H1 (cell line): ENCODE measurements at regions not wholly inside any gene's neighbourhood (a gene's known extent, or its start where the extent isn't known, plus 50 kb on each side); places are given as distances from the start of the nearest gene placed in this dataset.

Experiments
- CTCF ChIA-PET: fragments of 300-600 bp; sonication (Branson Sonifier 250); formaldehyde crosslinking; loops from one replicate; lab custom pipeline; 2021; ENCODE audit not compliant: partially characterized antibody; lab: Charles Lee
- POLR2A ChIA-PET: fragments of 300-600 bp; sonication (Branson Sonifier 250); formaldehyde crosslinking; loops from one replicate; lab custom pipeline; 2021; ENCODE audit warnings: inconsistent platforms; ENCODE audit not compliant: partially characterized antibody; lab: Charles Lee
- DNase-seq, 2 experiments: peaks; one replicate each; pipeline versions ENCODE4 v3.0.0 to v3.0.0-alpha.2; 2010 to 2022; ENCODE audit warnings: low spot score in 2 of 2, low read depth in 1 of 2, mixed read lengths in 1 of 2
- FAIRE-seq: peaks from 2 replicates; lab custom pipeline; 2011; peaks lifted over from hg19 to GRCh38; lab: Jason Lieb, UNC
- H2AFZ ChIP-seq: 2 replicates; pipeline ENCODE4 v1.8.1; 2012; ENCODE audit warnings: low read length, inconsistent platforms
- H2AK5ac ChIP-seq: 2 replicates; pipeline ENCODE4 v1.6.1; 2013; ENCODE audit warnings: low read depth, low read length
- H2BK120ac ChIP-seq: replicated peaks from 2 replicates; pipeline ENCODE3; 2013; ENCODE audit warnings: low read depth, low read length, inconsistent platforms
- H2BK12ac ChIP-seq: 2 replicates; pipeline ENCODE4 v1.6.1; 2013; ENCODE audit warnings: low read depth, low read length
- H2BK15ac ChIP-seq: 2 replicates; pipeline ENCODE4 v1.6.1; 2013; ENCODE audit warnings: low read length
- H2BK20ac ChIP-seq: 2 replicates; pipeline ENCODE4 v1.6.1; 2013; ENCODE audit warnings: low read length
- H2BK5ac ChIP-seq: 2 replicates; pipeline ENCODE4 v1.6.1; 2013; ENCODE audit warnings: low read depth, low read length
- H3K14ac ChIP-seq: 2 replicates; pipeline ENCODE4 v1.6.1; 2013; ENCODE audit warnings: inconsistent platforms; ENCODE audit not compliant: insufficient read length
- H3K18ac ChIP-seq: 2 replicates; pipeline ENCODE4 v1.6.1; 2013; ENCODE audit warnings: low read length; ENCODE audit errors: extremely low read depth
- H3K23ac ChIP-seq: 2 replicates; pipeline ENCODE4 v1.6.1; 2013; ENCODE audit warnings: inconsistent platforms; ENCODE audit not compliant: insufficient read length
- H3K23me2 ChIP-seq: 2 replicates; pipeline ENCODE4 v1.6.1; 2013; ENCODE audit warnings: low read depth, low read length
- H3K27ac ChIP-seq: 2 replicates; pipeline ENCODE4 v1.6.1; 2011; ENCODE audit warnings: low read depth, low read length, inconsistent platforms
- H3K27me3 ChIP-seq, 4 experiments: replicated peaks in 1 of 4; 1 replicate in 1 of 4; 2 replicates in 3 of 4; pipeline versions ENCODE4 v1.6.1 to v1.8.1; 2011 to 2013; ENCODE audit warnings: low read length in 3 of 4, mild to moderate bottlenecking in 3 of 4, inconsistent platforms in 2 of 4, mixed read lengths in 2 of 4, moderate library complexity in 1 of 4; ENCODE audit not compliant: control insufficient read depth in 3 of 4, insufficient read depth in 3 of 4; ENCODE audit errors: extremely low read depth in 1 of 4
- H3K36me3 ChIP-seq, 4 experiments: 2 replicates each; pipeline versions ENCODE4 v1.6.1 to v1.8.1; 2011 to 2013; ENCODE audit warnings: mild to moderate bottlenecking in 4 of 4, low read length in 3 of 4, moderate library complexity in 2 of 4, control low read depth in 1 of 4, inconsistent platforms in 1 of 4; ENCODE audit not compliant: insufficient read depth in 4 of 4, control insufficient read depth in 2 of 4
- H3K4ac ChIP-seq: replicated peaks from 2 replicates; pipeline ENCODE3; 2013; ENCODE audit warnings: low read length, low read depth, mixed read lengths, inconsistent platforms; ENCODE audit not compliant: insufficient read length
- H3K4me1 ChIP-seq, 4 experiments: replicated peaks in 1 of 4; 1 replicate in 1 of 4; 2 replicates in 3 of 4; pipeline versions ENCODE4 v1.6.1 to v1.8.1; 2011 to 2013; ENCODE audit warnings: low read length in 3 of 4, inconsistent platforms in 2 of 4, mixed read lengths in 1 of 4; ENCODE audit not compliant: insufficient read depth in 4 of 4, control insufficient read depth in 3 of 4
- H3K4me2 ChIP-seq, 2 experiments: 2 replicates each; pipeline versions ENCODE4 v1.6.1 to v1.8.1; 2011 to 2013; ENCODE audit warnings: low read depth in 2 of 2, low read length in 2 of 2, control low read depth in 1 of 2, inconsistent platforms in 1 of 2, mild to moderate bottlenecking in 1 of 2; ENCODE audit not compliant: insufficient read depth in 1 of 2
- H3K4me3 ChIP-seq, 4 experiments: fragments of 200-600, 300-600 bp in 1 of 4; sonication (generic), shearing (Covaris generic), sonication (Bioruptor Twin) in 1 of 4; 2 replicates each; pipeline versions ENCODE4 v1.5.1 to v1.8.1; 2011 to 2016; ENCODE audit warnings: low read length in 4 of 4, low read depth in 3 of 4, control low read depth in 2 of 4, inconsistent platforms in 2 of 4, mild to moderate bottlenecking in 2 of 4, mixed read lengths in 1 of 4, moderate library complexity in 1 of 4; ENCODE audit not compliant: insufficient read depth in 2 of 4; ENCODE audit errors: extremely low read depth in 1 of 4
- H3K56ac ChIP-seq: replicated peaks from 2 replicates; pipeline ENCODE3; 2013; ENCODE audit warnings: low read depth, mild to moderate bottlenecking, mixed read lengths, low read length, inconsistent platforms; ENCODE audit not compliant: insufficient read length
- H3K79me1 ChIP-seq: 2 replicates; pipeline ENCODE4 v1.6.1; 2013; ENCODE audit warnings: low read depth, low read length, control low read depth
- H3K79me2 ChIP-seq, 2 experiments: 2 replicates each; pipeline versions ENCODE4 v1.6.1 to v1.8.1; 2012 to 2013; ENCODE audit warnings: low read length in 2 of 2, mild to moderate bottlenecking in 2 of 2, inconsistent platforms in 1 of 2; ENCODE audit not compliant: insufficient read depth in 2 of 2, control insufficient read depth in 1 of 2
- H3K9ac ChIP-seq, 4 experiments: replicated peaks in 1 of 4; 1 replicate in 1 of 4; 2 replicates in 3 of 4; pipeline versions ENCODE4 v1.6.1 to v1.8.1; 2011 to 2013; ENCODE audit warnings: low read depth in 3 of 4, low read length in 3 of 4, control low read depth in 2 of 4, mild to moderate bottlenecking in 2 of 4, moderate library complexity in 2 of 4, inconsistent platforms in 1 of 4; ENCODE audit errors: extremely low read depth in 1 of 4
- H3K9me3 ChIP-seq, 2 experiments: 2 replicates each; pipeline versions ENCODE4 v1.6.1 to v1.8.1; 2012 to 2013; ENCODE audit warnings: mild to moderate bottlenecking in 2 of 2, moderate library complexity in 2 of 2, control low read depth in 1 of 2, inconsistent platforms in 1 of 2, low read depth in 1 of 2, low read length in 1 of 2, mixed read lengths in 1 of 2; ENCODE audit not compliant: insufficient read depth in 2 of 2
- H4K20me1 ChIP-seq, 2 experiments: replicated peaks in 1 of 2; 2 replicates each; pipeline versions ENCODE3 to v1.8.1; 2011 to 2013; ENCODE audit warnings: inconsistent platforms in 2 of 2, low read length in 2 of 2, mild to moderate bottlenecking in 1 of 2; ENCODE audit not compliant: insufficient read depth in 2 of 2, control insufficient read depth in 1 of 2
- H4K5ac ChIP-seq: 2 replicates; pipeline ENCODE4 v1.6.1; 2013; ENCODE audit warnings: low read length, low read depth, mixed read lengths, inconsistent platforms; ENCODE audit not compliant: insufficient read length
- H4K8ac ChIP-seq: 2 replicates; pipeline ENCODE4 v1.8.0; 2013; ENCODE audit warnings: mild to moderate bottlenecking, moderate library complexity, low read length, inconsistent platforms; ENCODE audit not compliant: insufficient read depth; ENCODE audit errors: extremely low read depth
- H4K91ac ChIP-seq: replicated peaks from 2 replicates; pipeline ENCODE3; 2013; ENCODE audit warnings: low read length, mixed read lengths, inconsistent platforms; ENCODE audit not compliant: insufficient read length
- ASH2L ChIP-seq: fragments of 200-600, 300-600 bp; sonication (generic); IDR thresholded peaks from one replicate; pipeline ENCODE4 v1.7.1; 2017; ENCODE audit warnings: low read length
- ATF2 ChIP-seq: IDR thresholded peaks from 2 replicates; pipeline ENCODE4 v1.6.1; 2012; ENCODE audit warnings: low read length, inconsistent platforms
- BACH1 ChIP-seq: IDR thresholded peaks from 2 replicates; pipeline ENCODE4 v1.6.1; 2012; ENCODE audit warnings: low read length, improper control_type of control experiment
- CBX8 ChIP-seq: fragments of 300-800, 300-1000 bp; sonication (generic); IDR thresholded peaks from 2 replicates; pipeline ENCODE4 v1.7.1; 2016; ENCODE audit warnings: low read depth, low read length, borderline replicate concordance
- CEBPB ChIP-seq: IDR thresholded peaks from 2 replicates; pipeline ENCODE4 v1.6.1; 2012; ENCODE audit warnings: low read depth, low read length
- GTF2F1 ChIP-seq: IDR thresholded peaks from 2 replicates; pipeline ENCODE4 v1.6.1; 2012; ENCODE audit warnings: low read depth, low read length, improper control_type of control experiment, borderline replicate concordance
- POU5F1 ChIP-seq: IDR thresholded peaks from 2 replicates; pipeline ENCODE4 v1.6.1; 2011; ENCODE audit warnings: low read depth, mild to moderate bottlenecking, low read length, moderate library complexity
- SIN3A ChIP-seq, 2 experiments: IDR thresholded peaks in 1 of 2; conservative IDR thresholded peaks in 1 of 2; 2 replicates each; pipeline ENCODE4 v1.6.1; 2011 to 2012; ENCODE audit warnings: low read length in 2 of 2, improper control_type of control experiment in 1 of 2, low read depth in 1 of 2, mild to moderate bottlenecking in 1 of 2
- SIRT6 ChIP-seq: IDR thresholded peaks from one replicate; pipeline ENCODE4 v1.7.1; 2012; ENCODE audit warnings: low read length, inconsistent platforms
- SP1 ChIP-seq: IDR thresholded peaks from 2 replicates; pipeline ENCODE4 v1.6.1; 2011; ENCODE audit warnings: low read depth, low read length
- SP4 ChIP-seq: IDR thresholded peaks from 2 replicates; pipeline ENCODE4 v1.6.1; 2012; ENCODE audit warnings: low read length, inconsistent platforms
- SUZ12 ChIP-seq: fragments of 200-600 bp; sonication (generic); IDR thresholded peaks from 2 replicates; pipeline ENCODE4 v1.6.1; 2012; ENCODE audit warnings: mild to moderate bottlenecking, inconsistent platforms, low read length, moderate library complexity, mixed read lengths
- TAF1 ChIP-seq: IDR thresholded peaks from 2 replicates; pipeline ENCODE4 v1.6.1; 2011; ENCODE audit warnings: mild to moderate bottlenecking, low read depth, low read length
- WGBS, 2 experiments: shearing (Covaris generic) in 1 of 2; methylation state at CpG; one replicate each; pipeline versions ENCODE4 v1.1.6 to v1.1.7; 2013 to 2015; ENCODE audit warnings: low lambda C conversion rate in 2 of 2, mixed read lengths in 2 of 2, inconsistent platforms in 1 of 2, low coverage in 1 of 2, missing lambda C conversion rate in 1 of 2; ENCODE audit not compliant: insufficient replicate concordance in 2 of 2, insufficient coverage in 1 of 2, insufficient read length in 1 of 2; ENCODE audit errors: extremely low coverage in 1 of 2, missing lambda C conversion rate in 1 of 2; 5-methylcytosine and 5-hydroxymethylcytosine counted together

- no peak for FAIRE-seq
- CTCF ChIA-PET: interaction anchor here (1.6 kb wide), 1 partner anchor 27 kb away, joined by 6 read pairs; no protein-coding TSS in a partner anchor
- no peak overlapping the region for H3K23ac ChIP-seq
- no peak for TF ChIP-seq ATF2
- no peak for TF ChIP-seq SUZ12
- no peak for TF ChIP-seq SP1
- no peak for TF ChIP-seq SIRT6
- TF ChIP-seq SIN3A (conservative IDR thresholded peaks at IDR 0.05 in 1 of 2, IDR thresholded peaks at IDR 0.05 in 1 of 2; ENCODE audit: low read depth in 1 of 2, low read length in 2 of 2): no peak
- no peak for TF ChIP-seq CEBPB
- no peak for TF ChIP-seq BACH1
- TF ChIP-seq TAF1: no peak
- TF ChIP-seq POU5F1: no peak
- TF ChIP-seq ASH2L: no peak
- TF ChIP-seq GTF2F1: no peak
- TF ChIP-seq CBX8: no peak
- TF ChIP-seq SP4: no peak
These were observed 123.3 kb upstream of the TANK start for GRCh38 chr2:161036926-161037325.

More at GRCh38 chr2:161036926-161037325, 123.3 kb upstream of the TANK start:
- H2AK5ac ChIP-seq: no peak overlapping the region
- 90% methylated on average over 1 of the region's 1 CpG; no CpG with 5 or more reads in 1 of the 2 experiments for WGBS, 2 experiments
- no peak overlapping the region for H2BK15ac ChIP-seq
- no peaks in the 10 kb centered on the region for H4K20me1 ChIP-seq
- no peak overlapping the region for H2AFZ ChIP-seq
- no peaks in the 10 kb centered on the region for H3K4me1 ChIP-seq
- no peak overlapping the region for H2BK120ac ChIP-seq
- H3K9ac ChIP-seq: no peak overlapping the region
- H3K4me3 ChIP-seq: no peak overlapping the region
- no peak overlapping the region for H4K91ac ChIP-seq
- H4K5ac ChIP-seq: no peak overlapping the region
- no peaks in the 10 kb centered on the region for H3K9me3 ChIP-seq
- H3K4me2 ChIP-seq: no peak overlapping the region
- no peak overlapping the region for H2BK12ac ChIP-seq
- no peaks in the 10 kb centered on the region for H3K79me2 ChIP-seq
- DNase-seq: no peak
- POLR2A ChIA-PET: interaction anchor here (1.0 kb wide), 1 partner anchor 9 kb away, joined by 4 read pairs; no protein-coding TSS in a partner anchor
- no peak overlapping the region for H2BK20ac ChIP-seq
- H3K23me2 ChIP-seq: no peaks in the 10 kb centered on the region
- H3K18ac ChIP-seq: no peak overlapping the region
- no peak overlapping the region for H4K8ac ChIP-seq
- H2BK5ac ChIP-seq: no peak overlapping the region
- H3K4ac ChIP-seq: no peak overlapping the region
- no peaks in the 10 kb centered on the region for H3K36me3 ChIP-seq
- no peak overlapping the region for H3K14ac ChIP-seq
- no peaks in the 10 kb centered on the region for H3K79me1 ChIP-seq
- no peak overlapping the region for H3K56ac ChIP-seq
- peaks cover 0 to 2% (median 0%) of the 10 kb centered on the region in 4 experiments; a peak in 1 of 7 replicates for H3K27me3 ChIP-seq
- no peak overlapping the region for H3K27ac ChIP-seq
